GM12878 (cell line): ENCODE measurements at regions not wholly inside any gene's neighbourhood (a gene's known extent, or its start where the extent isn't known, plus 50 kb on each side); places are given as distances from the start of the nearest gene placed in this dataset.

Experiments used
- EZH2 ChIP-seq: IDR thresholded peaks from 2 replicates; pipeline ENCODE4 v1.6.1; 2012; ENCODE audit warnings: low read depth, mild to moderate bottlenecking, control low read depth, inconsistent platforms, low read length, borderline replicate concordance; ENCODE audit not compliant: control insufficient read depth
- TF ChIP-seq, protein P1 (sequence below), 3 experiments: IDR thresholded peaks in 2 of 3; conservative IDR thresholded peaks in 1 of 3; 2 replicates each; pipeline ENCODE4 v1.5.1; 2011; ENCODE audit warnings: low read depth in 3 of 3, low read length in 3 of 3, mild to moderate bottlenecking in 3 of 3, control low read depth in 2 of 3, moderate library complexity in 2 of 3, inconsistent platforms in 1 of 3, mixed read lengths in 1 of 3; ENCODE audit not compliant: control insufficient read depth in 2 of 3, insufficient read depth in 1 of 3; ENCODE audit errors: extremely low read depth in 1 of 3

DNA sequence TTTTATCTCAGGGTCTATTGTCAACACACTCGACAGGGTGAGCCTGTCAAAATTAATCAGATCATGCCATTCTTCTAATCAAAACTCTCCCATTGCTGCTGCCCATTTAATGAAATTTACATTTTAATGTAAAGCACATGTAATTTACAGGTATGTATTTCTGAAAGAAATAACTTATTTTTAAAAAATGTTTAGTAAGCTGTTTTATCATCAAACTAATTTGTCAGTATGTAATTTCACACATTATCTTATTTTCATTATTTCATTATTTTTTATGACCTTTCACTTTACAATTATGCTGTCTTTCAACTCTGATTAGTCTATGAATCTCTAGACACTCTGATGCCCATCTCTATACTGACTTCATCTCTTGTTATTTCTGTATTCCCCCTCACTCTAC is 467.8 kb downstream of the ZNF804A start:
- TF ChIP-seq, protein P1, sequence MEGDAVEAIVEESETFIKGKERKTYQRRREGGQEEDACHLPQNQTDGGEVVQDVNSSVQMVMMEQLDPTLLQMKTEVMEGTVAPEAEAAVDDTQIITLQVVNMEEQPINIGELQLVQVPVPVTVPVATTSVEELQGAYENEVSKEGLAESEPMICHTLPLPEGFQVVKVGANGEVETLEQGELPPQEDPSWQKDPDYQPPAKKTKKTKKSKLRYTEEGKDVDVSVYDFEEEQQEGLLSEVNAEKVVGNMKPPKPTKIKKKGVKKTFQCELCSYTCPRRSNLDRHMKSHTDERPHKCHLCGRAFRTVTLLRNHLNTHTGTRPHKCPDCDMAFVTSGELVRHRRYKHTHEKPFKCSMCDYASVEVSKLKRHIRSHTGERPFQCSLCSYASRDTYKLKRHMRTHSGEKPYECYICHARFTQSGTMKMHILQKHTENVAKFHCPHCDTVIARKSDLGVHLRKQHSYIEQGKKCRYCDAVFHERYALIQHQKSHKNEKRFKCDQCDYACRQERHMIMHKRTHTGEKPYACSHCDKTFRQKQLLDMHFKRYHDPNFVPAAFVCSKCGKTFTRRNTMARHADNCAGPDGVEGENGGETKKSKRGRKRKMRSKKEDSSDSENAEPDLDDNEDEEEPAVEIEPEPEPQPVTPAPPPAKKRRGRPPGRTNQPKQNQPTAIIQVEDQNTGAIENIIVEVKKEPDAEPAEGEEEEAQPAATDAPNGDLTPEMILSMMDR (IDR thresholded peaks at IDR 0.05 in 2 of 3, conservative IDR thresholded peaks at IDR 0.05 in 1 of 3; ENCODE audit: control insufficient read depth in 2 of 3, extremely low read depth in 1 of 3, insufficient read depth in 1 of 3, low read depth in 3 of 3, low read length in 3 of 3): no peak
- no peak for TF ChIP-seq EZH2
